ENCODE measurements at regions not wholly inside any gene's neighbourhood (a gene's known extent, or its start where the extent isn't known, plus 50 kb on each side); places are given as distances from the start of the nearest gene placed in this dataset.

- TF ChIP-seq PAX5 (IDR thresholded peaks at IDR 0.05; ENCODE audit: borderline replicate concordance, low read depth, low read length) = no peak
- TF ChIP-seq HSF1 (IDR thresholded peaks at IDR 0.05; ENCODE audit: low read depth, low read length) = no peak
- TF ChIP-seq BCLAF1 (IDR thresholded peaks at IDR 0.05) = no peak
- no peak for TF ChIP-seq IRF3 (IDR thresholded peaks at IDR 0.05)
- TF ChIP-seq MLLT1 (IDR thresholded peaks at IDR 0.05) = no peak
- TF ChIP-seq NBN (IDR thresholded peaks at IDR 0.05) = no peak
- TF ChIP-seq TBL1XR1 (IDR thresholded peaks at IDR 0.05; ENCODE audit: low read depth, low read length) = no peak
- no peak for TF ChIP-seq ZNF217 (IDR thresholded peaks at IDR 0.05)
- TF ChIP-seq ZNF274 (IDR thresholded peaks at IDR 0.05; ENCODE audit: insufficient read depth, insufficient read length) = no peak
- no peak for TF ChIP-seq TCF12 (IDR thresholded peaks at IDR 0.05; ENCODE audit: low read depth, low read length)
Measured at GRCh38 chr9:2531481-2531880, 90.1 kb upstream of the VLDLR start (continued).
